ENCODE measurements at regions not wholly inside any gene's neighbourhood (a gene's known extent, or its start where the extent isn't known, plus 50 kb on each side); places are given as distances from the start of the nearest gene placed in this dataset.

- Histone ChIP-seq H3K9me3 (ENCODE audit: control insufficient read depth, low read length) (no peaks in the 10 kb centered on the region), H3K27me3 (replicated peaks; ENCODE audit: control insufficient read depth, insufficient read depth, low read length) (no peaks in the 10 kb centered on the region), H3K4me1 (ENCODE audit: control insufficient read depth, insufficient read depth, low read length) (peaks cover 13% of the 10 kb centered on the region), H3K9ac (ENCODE audit: low read length) (no peak overlapping the region), H3K36me3 (ENCODE audit: control insufficient read depth, insufficient read depth, low read length, severe bottlenecking) (no peaks in the 10 kb centered on the region), H3K4me3 (ENCODE audit: low read length) (no peak overlapping the region)
- DNase-seq (ENCODE audit: low read depth): no peak
These were observed 59.9 kb upstream of the TENT5A start for GRCh38 chr6:81812401-81812800.

GRCh38 chr6:81808851-81809570 is 56.5 kb upstream of the TENT5A start:
- no peak for DNase-seq (ENCODE audit: low read depth)
- H3K36me3 ChIP-seq (ENCODE audit: control insufficient read depth, insufficient read depth, low read length, severe bottlenecking): no peaks in the 10 kb centered on the region

GRCh38 chr6:81806793-81807565 is 54.5 kb upstream of the TENT5A start:
- Histone ChIP-seq H3K9ac (ENCODE audit: low read length) (no peak overlapping the region), H3K27me3 (replicated peaks; ENCODE audit: control insufficient read depth, insufficient read depth, low read length) (no peaks in the 10 kb centered on the region), H3K4me1 (ENCODE audit: control insufficient read depth, insufficient read depth, low read length) (no peaks in the 10 kb centered on the region), H3K4me3 (ENCODE audit: low read length) (no peak overlapping the region), H3K9me3 (ENCODE audit: control insufficient read depth, low read length) (no peaks in the 10 kb centered on the region), H3K36me3 (ENCODE audit: control insufficient read depth, insufficient read depth, low read length, severe bottlenecking) (no peaks in the 10 kb centered on the region)
- DNase-seq (ENCODE audit: low read depth): no peak

More at GRCh38 chr6:81808851-81809570, 56.5 kb upstream of the TENT5A start:
- no peaks in the 10 kb centered on the region for H3K27me3 ChIP-seq (replicated peaks; ENCODE audit: control insufficient read depth, insufficient read depth, low read length)
- no peaks in the 10 kb centered on the region for H3K4me1 ChIP-seq (ENCODE audit: control insufficient read depth, insufficient read depth, low read length)
- no peak overlapping the region for H3K9ac ChIP-seq (ENCODE audit: low read length)
- H3K9me3 ChIP-seq (ENCODE audit: control insufficient read depth, low read length): no peaks in the 10 kb centered on the region
- H3K4me3 ChIP-seq (ENCODE audit: low read length): no peak overlapping the region

DNA sequence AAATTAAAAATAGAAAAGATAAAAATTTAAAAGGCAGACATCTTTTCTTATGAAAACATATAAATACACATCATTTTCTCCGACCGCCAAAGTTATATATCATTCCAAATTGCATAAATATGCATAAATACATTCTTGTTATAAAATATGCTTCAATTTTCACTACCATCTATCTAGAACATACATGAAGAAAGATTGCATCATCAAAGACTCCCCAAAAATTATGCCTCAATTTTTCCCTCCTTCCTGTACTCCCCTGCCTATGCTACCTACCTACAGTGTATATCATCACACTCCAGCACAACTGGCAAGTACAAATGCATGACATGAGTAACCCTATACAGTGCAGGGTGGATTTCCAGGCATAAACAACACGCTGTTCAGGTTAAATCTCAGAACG is 49.9 kb upstream of the TENT5A start:
- Histone ChIP-seq H3K9me3 (ENCODE audit: control insufficient read depth, low read length) (no peaks in the 10 kb centered on the region), H3K4me3 (ENCODE audit: low read length) (no peak overlapping the region), H3K36me3 (ENCODE audit: control insufficient read depth, insufficient read depth, low read length, severe bottlenecking) (no peaks in the 10 kb centered on the region), H3K4me1 (ENCODE audit: control insufficient read depth, insufficient read depth, low read length) (no peaks in the 10 kb centered on the region), H3K27me3 (replicated peaks; ENCODE audit: control insufficient read depth, insufficient read depth, low read length) (no peaks in the 10 kb centered on the region), H3K9ac (ENCODE audit: low read length) (no peak overlapping the region)
- no peak for DNase-seq (ENCODE audit: low read depth)

All from adipocyte (in vitro differentiated cells).